Right atrium auricular region (tissue), 2 donors: ENCODE measurements at regions not wholly inside any gene's neighbourhood (a gene's known extent, or its start where the extent isn't known, plus 50 kb on each side); places are given as distances from the start of the nearest gene placed in this dataset.
"Not testable (repeated sequence)": the region's sequence is repeated elsewhere in the genome, so short reads cannot be mapped to it uniquely, and the experiment has no call there.

ENCODE experiments used
- DNase-seq: peaks from one replicate; pipeline ENCODE4 v3.0.0-alpha.2; 2019; ENCODE audit warnings: low spot score
- H3K27ac ChIP-seq, 2 donors: fragments of 200-600 bp; sonication (generic); 1 replicate in 1 of 2; 2 replicates in 1 of 2; pipeline ENCODE4 v1.5.1; 2016 to 2019
- H3K27me3 ChIP-seq, 2 donors: fragments of 200-600 bp; sonication (generic); one replicate each; pipeline versions ENCODE4 v1.5.1 to v1.6.0; 2017 to 2019
- H3K36me3 ChIP-seq: fragments of 200-600 bp; sonication (generic); one replicate; pipeline ENCODE4 v1.5.1; 2016
- H3K4me1 ChIP-seq, 2 donors: fragments of 200-600 bp; sonication (generic); one replicate each; pipeline versions ENCODE4 v1.5.1 to v1.6.0; 2017 to 2019
- H3K4me3 ChIP-seq, 2 donors: fragments of 200-600 bp; sonication (generic); 1 replicate in 1 of 2; 2 replicates in 1 of 2; pipeline ENCODE4 v1.5.1; 2017 to 2019; ENCODE audit warnings: mild to moderate bottlenecking in 1 of 2, moderate library complexity in 1 of 2
- H3K9me3 ChIP-seq, 2 donors: fragments of 200-600 bp; sonication (generic); one replicate each; pipeline ENCODE4 v1.5.1; 2019
- CTCF ChIP-seq, 2 donors: fragments of 200-600 bp; sonication (generic); IDR thresholded peaks; one replicate each; pipeline ENCODE4 v1.5.1; 2019; ENCODE audit warnings: antibody characterized with exemption in 2 of 2

DNA sequence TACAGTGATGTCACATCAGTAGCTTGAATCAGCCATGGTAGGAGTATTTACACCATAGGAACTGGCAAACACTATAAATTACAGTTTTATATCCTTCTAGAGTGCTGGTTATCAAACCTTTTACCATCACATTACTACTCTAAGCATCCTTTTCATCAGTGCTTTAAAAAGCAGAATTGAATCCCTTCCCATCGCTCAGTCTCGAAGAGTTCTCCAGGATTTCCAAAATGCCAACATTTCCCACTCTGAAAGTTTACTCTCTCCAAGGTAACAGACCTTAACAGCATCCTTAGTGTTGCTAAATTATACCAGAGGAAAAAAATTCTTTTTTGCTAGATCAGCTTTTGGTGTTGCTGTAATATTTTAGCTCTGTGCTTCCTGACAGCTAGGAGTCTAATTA, 209.4 kb upstream of the USP15 start:
- Histone ChIP-seq H3K4me1 (no peaks in the 10 kb centered on the region), H3K9me3 (no peaks in the 10 kb centered on the region), H3K36me3 (no peaks in the 10 kb centered on the region), H3K4me3 (no peak overlapping the region), H3K27me3 (no peaks in the 10 kb centered on the region), H3K27ac (no peak overlapping the region)
- no peak for TF ChIP-seq CTCF (IDR thresholded peaks at IDR 0.05)
- no peak for DNase-seq

DNA sequence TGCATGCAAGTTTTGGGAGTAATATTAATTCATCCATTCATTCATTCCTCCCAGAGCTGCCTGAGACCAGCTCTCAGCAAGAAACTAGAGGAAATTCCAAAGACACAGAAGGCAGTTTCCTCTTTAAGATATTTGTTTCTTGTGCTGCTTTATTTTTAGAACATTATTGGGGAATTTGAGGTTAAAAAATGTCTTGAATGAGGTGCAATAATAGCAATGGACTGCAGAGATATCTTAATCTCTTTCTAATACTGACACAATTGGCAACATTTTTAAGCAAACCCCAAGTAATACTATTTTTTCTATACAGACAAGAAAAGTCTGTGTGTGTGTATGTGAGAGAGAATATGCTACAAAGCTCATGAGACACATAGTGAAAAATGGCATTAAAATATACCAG, 190.2 kb upstream of the USP15 start:
- H3K9me3 ChIP-seq: no peaks in the 10 kb centered on the region
- no peak overlapping the region for H3K27ac ChIP-seq
- H3K4me1 ChIP-seq: no peaks in the 10 kb centered on the region
- H3K4me3 ChIP-seq: no peak overlapping the region
- no peaks in the 10 kb centered on the region for H3K27me3 ChIP-seq
- no peaks in the 10 kb centered on the region for H3K36me3 ChIP-seq
- no peak for TF ChIP-seq CTCF (IDR thresholded peaks at IDR 0.05)
- DNase-seq: no peak

DNA sequence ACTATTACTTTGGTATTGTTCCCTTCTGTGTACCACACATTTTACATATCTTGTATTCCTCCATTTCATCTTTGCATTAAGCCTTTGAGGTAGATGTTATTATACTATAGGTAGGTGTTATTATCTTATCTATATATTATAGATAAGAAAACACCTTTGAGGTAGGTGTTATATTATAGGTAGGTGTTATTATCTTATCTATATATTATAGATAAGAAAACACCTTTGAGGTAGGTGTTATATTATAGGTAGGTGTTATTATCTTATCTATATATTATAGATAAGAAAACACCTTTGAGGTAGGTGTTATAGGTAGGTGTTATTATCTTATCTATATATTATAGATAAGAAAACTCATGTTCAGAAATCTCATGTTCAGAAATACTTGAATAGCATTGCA, 187.0 kb upstream of the USP15 start:
- not testable (repeated sequence) for H3K9me3 ChIP-seq, H3K4me3 ChIP-seq, H3K4me1 ChIP-seq, H3K27me3 ChIP-seq, H3K27ac ChIP-seq, DNase-seq, H3K36me3 ChIP-seq

DNA sequence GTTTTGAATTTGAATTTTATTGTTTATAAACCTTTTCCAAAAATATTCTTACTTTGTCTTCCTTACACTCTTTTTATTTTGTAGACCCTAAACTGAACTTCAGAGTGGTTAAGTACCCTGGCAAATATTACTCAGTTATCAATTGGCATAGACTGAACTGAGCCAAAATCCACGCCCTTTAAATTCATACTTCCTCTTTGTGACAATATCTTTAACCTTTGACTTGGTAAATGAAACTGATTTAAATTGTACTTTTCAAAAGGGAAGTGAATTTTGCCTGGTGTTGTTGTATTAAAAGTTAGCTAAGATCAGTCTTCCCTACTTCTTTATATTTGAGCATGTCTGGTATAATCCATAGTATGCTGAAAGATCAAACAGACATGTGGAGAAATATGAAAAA, 184.3 kb upstream of the USP15 start:
- no peak overlapping the region for H3K27ac ChIP-seq
- no peak overlapping the region for H3K4me3 ChIP-seq
- TF ChIP-seq CTCF (IDR thresholded peaks at IDR 0.05): no peak
- no peak for DNase-seq
- no peaks in the 10 kb centered on the region for H3K27me3 ChIP-seq
- no peaks in the 10 kb centered on the region for H3K4me1 ChIP-seq
- no peaks in the 10 kb centered on the region for H3K9me3 ChIP-seq
- H3K36me3 ChIP-seq: no peaks in the 10 kb centered on the region

- no peaks in the 10 kb centered on the region for H3K27me3 ChIP-seq
- no peak overlapping the region for H3K4me3 ChIP-seq
- no peaks in the 10 kb centered on the region for H3K36me3 ChIP-seq
- TF ChIP-seq CTCF (IDR thresholded peaks at IDR 0.05): no peak
- no peak for DNase-seq
- H3K4me1 ChIP-seq: no peaks in the 10 kb centered on the region
- H3K27ac ChIP-seq: no peak overlapping the region
- H3K9me3 ChIP-seq: no peaks in the 10 kb centered on the region
These were observed 182.2 kb upstream of the USP15 start for GRCh38 chr12:62078020-62078419.

GRCh38 chr12:62082448-62082847, 177.8 kb upstream of the USP15 start:
- no peak for DNase-seq
- Histone ChIP-seq H3K27ac (no peak overlapping the region), H3K4me3 (no peak overlapping the region), H3K4me1 (no peaks in the 10 kb centered on the region), H3K9me3 (peaks cover 0 to 15% of the 10 kb centered on the region in 2 donors), H3K27me3 (no peaks in the 10 kb centered on the region), H3K36me3 (no peaks in the 10 kb centered on the region)
- TF ChIP-seq CTCF (IDR thresholded peaks at IDR 0.05): no peak
